HG03103 (cell line): ENCODE measurements at regions not wholly inside any gene's neighbourhood (a gene's known extent, or its start where the extent isn't known, plus 50 kb on each side); places are given as distances from the start of the nearest gene placed in this dataset.
A peak's percentile ranks its signal among the peaks of the same experiment; 100 is the strongest.
"Not testable (repeated sequence)": the region's sequence is repeated elsewhere in the genome, so short reads cannot be mapped to it uniquely, and the experiment has no call there.

ENCODE experiments used
- ATAC-seq: cut with Tn5 transposase; IDR thresholded peaks from one replicate; pipeline ENCODE4 v1.9.1; 2021; ENCODE audit warnings: low read depth; ENCODE audit not compliant: unreplicated experiment

- ATAC-seq: no peak
These were observed 130.1 kb upstream of the ZC3H12C start for GRCh38 chr11:109963101-109963500.

DNA sequence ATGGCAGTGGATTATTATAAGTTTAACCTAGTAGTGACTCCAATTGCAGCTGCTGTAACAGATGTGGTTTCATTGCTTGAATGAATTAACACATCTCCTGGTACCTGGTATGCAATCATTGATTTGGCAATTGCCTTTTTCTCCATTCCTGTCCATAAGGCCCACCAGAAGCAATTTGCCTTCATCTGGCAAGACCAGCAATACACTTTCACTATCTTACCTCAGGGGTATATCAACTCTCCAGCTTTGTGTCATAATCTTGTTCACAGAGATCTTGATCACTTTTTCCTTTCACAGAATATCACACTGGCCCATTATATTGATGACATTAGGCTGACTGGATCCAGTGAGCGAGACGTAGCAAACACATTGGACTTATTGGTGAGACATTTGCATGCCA, 128.7 kb upstream of the ZC3H12C start:
- no peak for ATAC-seq

DNA sequence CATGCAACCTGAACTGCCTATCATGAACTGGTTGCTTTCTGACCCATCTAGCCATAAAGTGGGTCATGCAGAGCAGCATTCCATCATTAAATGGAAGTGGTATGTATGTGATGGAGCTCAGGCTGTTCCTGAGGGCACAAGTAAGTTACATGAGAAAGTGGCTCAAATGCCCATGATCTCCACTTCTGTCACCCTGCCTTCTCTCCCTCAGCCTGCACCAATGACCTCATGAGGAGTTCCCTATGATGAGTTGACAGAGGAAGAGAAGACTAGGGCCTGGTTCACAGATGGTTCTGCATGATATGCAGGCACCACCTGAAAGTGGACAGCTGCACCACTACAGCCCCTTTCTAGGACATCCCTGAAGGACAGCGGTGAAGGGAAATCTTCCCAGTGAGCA, 127.7 kb upstream of the ZC3H12C start:
- ATAC-seq: not testable (repeated sequence)

DNA sequence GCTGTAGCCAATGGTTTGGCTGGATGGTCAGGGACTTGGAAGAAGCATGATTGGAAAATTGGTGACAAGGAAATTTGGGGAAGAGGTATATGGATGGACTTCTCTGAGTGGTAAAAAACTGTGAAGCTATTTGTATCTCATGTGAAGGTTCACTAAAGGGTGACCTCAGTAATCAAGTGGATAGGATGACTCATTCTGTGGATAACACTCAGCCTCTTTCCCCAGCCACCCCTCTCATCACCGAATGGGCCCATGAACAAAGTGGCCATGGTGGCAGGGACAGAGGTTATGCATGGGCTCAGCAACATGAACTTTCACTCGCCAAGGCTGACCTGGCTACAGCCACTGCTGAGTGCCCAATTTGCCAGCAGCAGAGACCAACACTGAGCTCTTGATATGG, 127.3 kb upstream of the ZC3H12C start:
- ATAC-seq: not testable (repeated sequence)

- not testable (repeated sequence) for ATAC-seq
These were observed 126.1 kb upstream of the ZC3H12C start for GRCh38 chr11:109967136-109967535.

DNA sequence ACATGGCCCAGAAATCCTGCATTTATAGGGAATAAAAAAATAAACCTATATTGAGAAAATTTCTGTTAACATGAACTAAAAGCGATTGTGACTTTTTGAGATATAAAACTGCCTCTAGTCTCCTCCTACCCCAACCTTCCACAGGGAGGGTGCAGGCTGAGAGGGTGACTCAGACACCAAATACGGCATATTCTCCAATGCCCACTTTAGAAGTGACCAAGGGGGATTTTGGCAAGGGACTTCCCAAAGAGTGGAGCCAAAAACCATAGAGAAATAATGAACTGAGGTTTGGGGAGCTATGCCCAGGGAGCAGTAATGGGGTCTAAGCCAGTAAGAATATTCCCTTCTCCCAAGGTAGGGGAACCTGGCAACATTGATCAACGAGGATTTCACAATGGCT, 124.9 kb upstream of the ZC3H12C start:
- no peak for ATAC-seq

- no peak for ATAC-seq
These were observed 124.4 kb upstream of the ZC3H12C start for GRCh38 chr11:109968781-109969180.

- ATAC-seq: peak; percentile 51
These were observed 122.5 kb upstream of the ZC3H12C start for GRCh38 chr11:109970516-109971183.

DNA sequence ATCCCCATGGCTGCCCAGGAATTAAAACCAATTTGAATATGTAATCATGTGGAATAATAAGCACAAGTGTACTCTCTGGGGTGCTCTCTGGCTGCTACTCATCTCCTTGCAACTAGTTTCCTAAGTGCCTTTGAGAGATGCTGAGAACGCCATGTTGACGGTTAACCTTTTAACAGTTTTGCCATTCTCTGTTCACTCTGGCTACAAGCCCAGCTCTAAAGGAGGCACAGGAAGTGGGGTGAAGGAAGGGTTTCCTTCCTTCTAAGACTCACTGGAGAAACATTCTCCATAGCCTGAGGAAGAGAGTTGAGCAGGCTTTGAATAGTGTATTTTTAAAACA, 122.0 kb upstream of the ZC3H12C start:
- no peak for ATAC-seq

DNA sequence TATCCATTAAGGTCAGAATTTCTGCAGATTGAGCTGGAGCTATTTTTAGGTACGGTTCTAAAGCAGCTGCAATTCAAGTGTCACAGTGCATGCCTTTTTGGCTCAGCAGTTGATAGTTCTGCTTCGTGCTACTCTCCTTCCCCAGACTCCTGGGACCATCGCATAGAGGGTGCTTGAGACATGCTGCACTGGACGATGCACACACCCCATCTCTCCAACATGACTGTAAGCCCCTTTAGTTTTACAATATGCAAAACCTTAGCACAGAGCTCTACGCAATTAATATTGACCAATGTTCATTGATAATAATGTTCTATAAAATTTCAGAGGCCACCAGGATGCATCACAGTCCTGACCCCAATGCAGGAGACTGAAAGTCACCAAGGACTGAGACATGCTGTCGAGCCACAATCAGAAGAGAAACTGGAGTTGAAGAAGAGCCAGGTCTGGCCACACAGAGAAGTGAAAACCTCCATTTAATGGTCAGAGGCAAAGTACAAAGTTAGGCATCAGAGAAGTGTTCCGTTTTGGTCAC, 120.9 kb upstream of the ZC3H12C start:
- peak; percentile 51 for ATAC-seq

DNA sequence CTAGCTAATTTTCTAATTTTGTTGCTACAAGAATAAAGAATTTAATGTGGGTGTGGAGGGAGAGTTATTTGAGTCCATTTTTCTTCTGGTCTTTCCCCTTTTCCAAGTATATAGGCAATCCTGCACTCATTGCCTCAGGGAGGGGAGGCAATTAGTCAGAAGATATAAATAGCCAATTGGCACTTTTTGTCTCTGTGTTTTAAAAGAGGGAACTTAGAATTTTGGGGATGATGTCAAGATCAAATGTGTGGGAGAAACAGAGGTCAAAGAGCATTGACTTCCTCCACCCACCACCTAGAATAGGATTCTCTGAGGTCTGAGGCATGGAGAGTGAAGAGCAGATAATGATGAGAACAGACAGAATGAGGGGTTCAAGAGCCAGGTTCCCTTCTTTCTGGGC, 120.3 kb upstream of the ZC3H12C start:
- no peak for ATAC-seq

DNA sequence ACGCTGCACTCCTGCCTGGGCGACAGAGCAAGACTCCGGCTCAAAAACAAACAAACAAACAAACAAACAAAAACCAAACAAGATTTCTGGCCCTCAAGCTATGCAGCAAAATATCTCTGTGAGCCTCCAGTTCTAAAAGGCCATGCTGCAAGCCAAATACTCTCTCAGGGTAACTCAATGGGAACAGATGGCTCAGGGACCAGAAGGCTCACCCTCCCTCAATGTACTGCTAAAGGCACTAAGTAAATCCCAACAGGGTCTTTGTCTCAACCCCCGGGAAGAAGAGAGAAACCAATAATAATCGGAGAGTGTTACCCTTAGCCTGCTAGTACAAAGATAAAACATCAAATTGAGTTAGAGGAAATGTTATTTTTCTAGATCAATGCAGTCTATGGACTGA, 119.7 kb upstream of the ZC3H12C start:
- ATAC-seq: no peak

GRCh38 chr11:109974523-109974922, 118.7 kb upstream of the ZC3H12C start:
- ATAC-seq: no peak

GRCh38 chr11:109978895-109979294, 114.3 kb upstream of the ZC3H12C start:
- ATAC-seq: no peak

DNA sequence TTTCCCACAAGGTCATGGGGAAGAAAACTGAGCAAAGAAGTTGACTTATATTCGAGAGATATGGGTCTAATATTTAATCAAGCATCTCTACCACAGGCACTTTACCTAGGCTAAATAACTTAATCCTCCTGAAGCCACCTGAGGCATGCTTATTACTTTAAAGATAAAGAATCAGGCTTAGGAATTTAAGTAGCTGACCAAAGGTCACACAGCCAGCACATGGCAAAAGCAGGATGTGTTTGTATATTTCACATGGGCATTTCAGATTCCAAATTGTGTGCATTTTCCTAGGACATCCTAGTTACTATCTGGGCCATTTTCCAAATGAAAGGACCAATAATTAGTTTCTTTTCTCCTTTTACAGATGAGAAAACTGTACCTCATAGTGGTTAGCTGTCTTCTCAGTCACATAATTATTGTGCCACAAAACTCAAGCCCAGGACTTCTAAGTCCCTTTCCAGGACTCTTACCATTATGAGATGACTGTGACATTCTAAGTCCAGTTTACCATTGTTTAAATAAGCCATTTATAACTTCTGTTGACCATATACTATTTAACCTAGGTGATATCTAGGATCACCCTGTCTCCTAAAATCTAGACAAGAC, 112.1 kb upstream of the ZC3H12C start:
- ATAC-seq: no peak

GRCh38 chr11:109983358-109983757, 109.8 kb upstream of the ZC3H12C start:
- no peak for ATAC-seq

DNA sequence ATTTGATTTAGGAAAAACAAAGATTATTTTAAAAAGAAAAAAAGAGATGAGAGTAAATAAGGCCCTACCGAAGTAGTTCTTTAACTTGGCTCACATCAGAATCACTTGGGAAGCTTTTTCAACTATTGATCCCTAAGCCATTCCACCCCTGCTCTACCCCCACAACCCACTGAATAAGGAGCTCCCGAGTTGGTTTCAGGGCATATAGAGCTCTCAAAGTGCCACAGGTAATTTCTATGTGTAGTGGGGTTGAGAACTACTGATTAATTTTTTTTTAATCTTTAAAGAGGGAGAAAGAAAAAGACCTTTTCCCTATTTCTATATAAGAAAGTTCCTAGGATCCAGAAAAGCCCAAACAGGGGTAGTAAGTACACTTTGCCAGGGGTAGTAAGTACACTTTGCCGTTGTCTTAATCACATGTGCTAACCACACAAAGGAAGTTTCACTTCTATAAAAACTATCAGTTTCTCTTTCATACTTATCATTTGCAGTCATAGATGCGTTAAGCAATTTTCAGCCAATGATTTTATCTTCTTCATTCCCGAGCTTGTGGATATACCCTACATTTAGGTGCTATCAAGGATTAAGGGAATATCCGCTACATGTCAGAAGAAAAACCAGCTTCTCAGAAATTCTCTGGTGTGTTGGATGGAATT, 108.4 kb upstream of the ZC3H12C start:
- ATAC-seq: peak; percentile 94

DNA sequence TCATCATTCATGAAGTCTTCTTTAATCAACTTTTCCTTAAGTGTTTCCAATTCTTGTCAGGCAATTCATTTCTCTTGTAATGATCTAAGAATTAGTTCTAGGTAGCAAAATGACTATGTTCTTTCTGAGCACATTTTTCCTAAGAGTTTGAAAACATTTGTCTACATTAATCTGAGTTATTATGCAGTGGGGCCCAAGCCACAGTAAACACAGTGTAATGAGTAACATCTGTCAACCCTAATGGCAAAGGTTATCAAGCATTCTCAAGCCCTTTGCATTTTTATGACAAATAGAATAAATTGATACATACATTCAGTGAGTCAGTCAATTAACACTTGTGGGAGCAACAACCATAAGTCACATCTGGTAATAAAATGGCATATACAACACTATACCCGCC, 106.7 kb upstream of the ZC3H12C start:
- no peak for ATAC-seq

DNA sequence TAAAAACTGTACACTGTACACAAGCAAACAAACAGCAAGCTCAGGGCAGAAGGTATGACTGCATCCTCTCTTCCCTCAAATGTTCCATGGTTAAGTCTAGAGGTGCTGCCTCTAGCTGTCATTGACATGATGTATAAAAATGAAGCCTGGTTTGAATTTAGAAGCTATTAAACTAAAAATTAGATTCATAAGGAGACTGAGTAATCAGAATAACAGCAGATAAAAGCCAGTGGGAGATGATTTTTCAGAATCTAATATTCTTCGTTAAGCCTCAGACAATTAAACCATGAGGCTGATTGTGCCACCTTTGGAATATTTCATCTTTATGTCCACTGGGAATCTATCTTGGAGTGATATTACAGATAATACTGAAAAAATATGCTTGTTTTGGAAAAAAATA, 101.4 kb upstream of the ZC3H12C start:
- ATAC-seq: no peak

GRCh38 chr11:109993786-109994185, 99.4 kb upstream of the ZC3H12C start:
- ATAC-seq: no peak

- no peak for ATAC-seq
These were observed 98.3 kb upstream of the ZC3H12C start for GRCh38 chr11:109994907-109995306.

DNA sequence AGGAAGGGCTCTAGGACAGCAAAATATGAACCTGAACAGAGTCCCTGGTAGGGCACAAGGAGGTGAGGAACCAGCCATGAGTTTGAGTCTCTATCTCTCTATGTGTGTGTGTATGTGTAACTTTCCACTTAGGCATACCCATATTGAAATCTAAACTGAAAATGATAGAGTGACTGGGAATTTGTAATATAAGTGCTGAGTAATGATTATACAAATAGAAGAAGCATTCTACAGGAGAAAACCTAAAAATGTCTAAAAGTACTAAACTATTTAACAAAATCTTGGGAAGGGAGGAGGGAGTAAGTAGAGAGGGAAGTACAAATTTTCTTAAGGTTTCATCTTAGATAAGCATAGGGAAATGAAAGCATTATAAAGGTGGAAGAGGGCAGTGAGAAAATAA, 97.1 kb upstream of the ZC3H12C start:
- no peak for ATAC-seq
